ENCODE measurements at regions not wholly inside any gene's neighbourhood (a gene's known extent, or its start where the extent isn't known, plus 50 kb on each side); places are given as distances from the start of the nearest gene placed in this dataset.

GRCh38 chr2:104915107-104915793 is 61.3 kb downstream of the POU3F3 start:
- Histone ChIP-seq H2AK9ac (replicated peaks; ENCODE audit: low read depth, low read length, poor library complexity) (no peak overlapping the region), H3K14ac (replicated peaks; ENCODE audit: low read depth, low read length) (no peak overlapping the region), H4K5ac (ENCODE audit: low read depth, low read length) (no peak overlapping the region), H2AFZ (replicated peaks; ENCODE audit: low read length, poor library complexity) (no peak overlapping the region), H2BK120ac (ENCODE audit: low read depth, low read length) (no peak overlapping the region), H4K8ac (ENCODE audit: low read depth in 2 of 2, low read length in 2 of 2) (no peak overlapping the region), H2BK20ac (ENCODE audit: low read depth, low read length) (no peak overlapping the region), H3K9ac (ENCODE audit: low read depth, low read length) (no peak overlapping the region), H3K4me3 (ENCODE audit: insufficient read depth, low read depth, low read length) (no peak overlapping the region), H3K4ac (ENCODE audit: low read depth, low read length) (no peak overlapping the region), H2AK5ac (ENCODE audit: low read depth, low read length) (no peak overlapping the region), H2BK15ac (ENCODE audit: low read depth, low read length) (no peak overlapping the region), H3K9me3 (ENCODE audit: control insufficient read depth, insufficient read depth, low read length) (no peaks in the 10 kb centered on the region), H4K20me1 (ENCODE audit: insufficient read depth, low read length) (no peaks in the 10 kb centered on the region), H3K56ac (ENCODE audit: extremely low read depth, insufficient read depth, low read length) (no peak overlapping the region), H3K23ac (ENCODE audit: low read depth, low read length) (no peak overlapping the region), H3K36me3 (ENCODE audit: control insufficient read depth, insufficient read depth, low read length) (no peaks in the 10 kb centered on the region), H3K9me1 (ENCODE audit: insufficient read depth, low read length) (no peaks in the 10 kb centered on the region), H4K91ac (ENCODE audit: insufficient read depth, low read depth, low read length) (no peak overlapping the region), H2BK5ac (ENCODE audit: low read depth, low read length, poor library complexity, severe bottlenecking) (no peak overlapping the region), H3K4me1 (ENCODE audit: control insufficient read depth, insufficient read depth, low read length) (no peaks in the 10 kb centered on the region), H3K27ac (ENCODE audit: insufficient read depth, low read length) (no peak overlapping the region), H3K4me2 (ENCODE audit: low read depth, low read length) (no peak overlapping the region), H3K79me1 (ENCODE audit: low read depth in 1 of 2, low read length in 2 of 2) (no peaks in the 10 kb centered on the region), H3K27me3 (ENCODE audit: control insufficient read depth, insufficient read depth, low read length) (no peaks in the 10 kb centered on the region), H3K18ac (ENCODE audit: low read depth, low read length) (no peak overlapping the region)
- ChIA-PET CTCF (no interaction called here), POLR2A (ENCODE audit: unreplicated experiment) (no interaction called here)
- ATAC-seq (ENCODE audit: low read depth) (no peak), DNase-seq (no peak)
- in situ Hi-C loops (cut with MboI; ENCODE audit: low sequenced_read_pairs) (no loop called here), intact Hi-C loops (cut with micrococcal nuclease) (no loop called here), dilution Hi-C loops (cut with HindIII; ENCODE audit: low sequenced_read_pairs, unreplicated experiment) (no loop called here)
- 40% methylated on average over 1 of the region's 7 CpGs; no CpG with 5 or more reads in 1 of the 2 experiments for WGBS, 2 experiments (ENCODE audit: extremely low coverage in 2 of 2, insufficient read length in 1 of 2)
- BruUV-seq (replicated peaks) = no TSS peak
- TF ChIP-seq BHLHE40 (IDR thresholded peaks at IDR 0.05; ENCODE audit: low read depth, low read length) = no peak
- no peak for TF ChIP-seq MXI1 (IDR thresholded peaks at IDR 0.05; ENCODE audit: borderline replicate concordance, low read depth, low read length)
- TF ChIP-seq RFX5 (IDR thresholded peaks at IDR 0.05; ENCODE audit: low read depth, low read length) = no peak
- TF ChIP-seq RCOR1 (IDR thresholded peaks at IDR 0.05; ENCODE audit: insufficient replicate concordance, low read length) = no peak
- TF ChIP-seq CTCF (conservative IDR thresholded peaks at IDR 0.05; ENCODE audit: low read depth, low read length) = no peak
- no peak for TF ChIP-seq ELK1 (IDR thresholded peaks at IDR 0.05; ENCODE audit: borderline replicate concordance, low read depth, low read length)
- TF ChIP-seq SMC3 (IDR thresholded peaks at IDR 0.05; ENCODE audit: low read depth, low read length) = no peak
